ENCODE measurements at regions not wholly inside any gene's neighbourhood (a gene's known extent, or its start where the extent isn't known, plus 50 kb on each side); places are given as distances from the start of the nearest gene placed in this dataset.

DNA sequence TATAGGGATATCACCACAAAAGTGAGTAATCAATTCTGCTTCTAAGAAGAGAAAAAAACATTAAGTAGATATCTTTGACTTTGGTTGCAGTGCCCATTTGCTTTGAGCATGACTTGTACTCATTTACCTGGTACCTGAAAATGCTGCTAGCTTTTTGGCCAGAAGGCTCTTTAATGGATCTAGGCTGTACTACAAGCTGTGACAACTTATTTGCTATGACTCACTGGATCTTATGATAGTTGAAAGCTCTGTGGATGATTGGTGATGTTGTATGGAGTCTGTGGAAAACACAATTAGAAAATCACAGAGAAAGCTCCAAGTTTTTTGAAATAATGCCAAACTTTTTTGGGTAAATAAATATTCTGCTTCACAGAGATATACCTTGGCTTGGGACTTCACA is 960.9 kb upstream of the FBXO33 start:
- H3K4me1 ChIP-seq (ENCODE audit: control insufficient read depth in 1 of 2, insufficient read depth in 2 of 2, low read length in 2 of 2): no peaks in the 10 kb centered on the region
- Mint-ChIP-seq H3K4me1 (no peaks in the 10 kb centered on the region), H3K9me3 (peaks cover 0 to under 1% (median 0%) of the 10 kb centered on the region in 7 donors), H3K27me3 (ENCODE audit: low read depth in 3 of 3) (no peaks in the 10 kb centered on the region), H3K4me3 (no peak overlapping the region), H3K36me3 (no peaks in the 10 kb centered on the region), H3K27ac (no peak overlapping the region)
- no peak overlapping the region for H3K4me2 ChIP-seq (replicated peaks; ENCODE audit: extremely low read depth, low read length, poor library complexity, severe bottlenecking)
- no peak for DNase-seq
- intact Hi-C loops (cut with micrococcal nuclease): no loop called here
- H3K27me3 ChIP-seq (ENCODE audit: control insufficient read depth in 2 of 2, insufficient read depth in 2 of 2, low read length in 2 of 2): no peaks in the 10 kb centered on the region
- no peak overlapping the region for H2AFZ ChIP-seq (ENCODE audit: insufficient read depth, low read depth, low read length, poor library complexity, severe bottlenecking)
- H4K20me1 ChIP-seq (ENCODE audit: insufficient read depth, low read length): no peaks in the 10 kb centered on the region
- H3K27ac ChIP-seq (ENCODE audit: low read depth in 1 of 2, low read length in 2 of 2): no peak overlapping the region
- H3K36me3 ChIP-seq (replicated peaks in 1 of 2; ENCODE audit: control insufficient read depth in 1 of 2, insufficient read depth in 2 of 2, low read length in 2 of 2): no peaks in the 10 kb centered on the region
- H3K4me3 ChIP-seq (replicated peaks in 1 of 3; ENCODE audit: low read depth in 2 of 3, low read length in 3 of 3): no peak overlapping the region
- no peaks in the 10 kb centered on the region for H3K79me2 ChIP-seq (ENCODE audit: insufficient read depth, low read length)
- no peak overlapping the region for H3K9ac ChIP-seq (ENCODE audit: insufficient read depth, low read length, poor library complexity, severe bottlenecking)
- TF ChIP-seq, protein P1, sequence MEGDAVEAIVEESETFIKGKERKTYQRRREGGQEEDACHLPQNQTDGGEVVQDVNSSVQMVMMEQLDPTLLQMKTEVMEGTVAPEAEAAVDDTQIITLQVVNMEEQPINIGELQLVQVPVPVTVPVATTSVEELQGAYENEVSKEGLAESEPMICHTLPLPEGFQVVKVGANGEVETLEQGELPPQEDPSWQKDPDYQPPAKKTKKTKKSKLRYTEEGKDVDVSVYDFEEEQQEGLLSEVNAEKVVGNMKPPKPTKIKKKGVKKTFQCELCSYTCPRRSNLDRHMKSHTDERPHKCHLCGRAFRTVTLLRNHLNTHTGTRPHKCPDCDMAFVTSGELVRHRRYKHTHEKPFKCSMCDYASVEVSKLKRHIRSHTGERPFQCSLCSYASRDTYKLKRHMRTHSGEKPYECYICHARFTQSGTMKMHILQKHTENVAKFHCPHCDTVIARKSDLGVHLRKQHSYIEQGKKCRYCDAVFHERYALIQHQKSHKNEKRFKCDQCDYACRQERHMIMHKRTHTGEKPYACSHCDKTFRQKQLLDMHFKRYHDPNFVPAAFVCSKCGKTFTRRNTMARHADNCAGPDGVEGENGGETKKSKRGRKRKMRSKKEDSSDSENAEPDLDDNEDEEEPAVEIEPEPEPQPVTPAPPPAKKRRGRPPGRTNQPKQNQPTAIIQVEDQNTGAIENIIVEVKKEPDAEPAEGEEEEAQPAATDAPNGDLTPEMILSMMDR (IDR thresholded peaks at IDR 0.05): no peak
- no peaks in the 10 kb centered on the region for H3K9me3 ChIP-seq (replicated peaks in 1 of 2; ENCODE audit: control insufficient read depth in 1 of 2, insufficient read depth in 1 of 2, low read length in 2 of 2)

DNA sequence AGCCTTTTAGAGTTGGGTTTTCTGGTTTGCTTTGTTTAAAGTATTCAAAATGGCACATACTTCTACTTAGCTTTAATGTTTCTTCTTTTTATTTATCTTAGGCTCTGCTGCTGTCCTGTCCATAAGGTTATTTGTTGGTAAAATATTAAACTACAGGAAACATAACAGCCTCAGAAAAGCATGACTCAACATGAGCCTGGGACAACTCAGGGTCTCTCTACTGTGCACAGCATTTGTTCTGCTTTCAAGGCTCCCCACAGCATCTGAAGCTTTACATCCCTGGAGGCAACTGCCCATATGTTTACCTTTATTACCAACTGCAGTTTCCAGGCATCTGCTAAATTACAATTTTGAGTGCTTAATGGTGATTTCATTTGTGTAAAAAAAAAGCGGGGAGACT is 954.2 kb upstream of the FBXO33 start:
- peaks cover 0 to 1% (median 0%) of the 10 kb centered on the region in 3 donors for H3K27me3 Mint-ChIP-seq (ENCODE audit: low read depth in 3 of 3)
- no peak overlapping the region for H3K4me3 Mint-ChIP-seq
- H3K27ac Mint-ChIP-seq: no peak overlapping the region
- Histone ChIP-seq H3K4me1 (ENCODE audit: control insufficient read depth in 1 of 2, insufficient read depth in 2 of 2, low read length in 2 of 2) (no peaks in the 10 kb centered on the region), H4K20me1 (ENCODE audit: insufficient read depth, low read length) (no peaks in the 10 kb centered on the region), H3K79me2 (ENCODE audit: insufficient read depth, low read length) (no peaks in the 10 kb centered on the region), H3K27me3 (ENCODE audit: control insufficient read depth in 2 of 2, insufficient read depth in 2 of 2, low read length in 2 of 2) (no peaks in the 10 kb centered on the region), H3K9me3 (replicated peaks in 1 of 2; ENCODE audit: control insufficient read depth in 1 of 2, insufficient read depth in 1 of 2, low read length in 2 of 2) (no peaks in the 10 kb centered on the region), H3K27ac (ENCODE audit: low read depth in 1 of 2, low read length in 2 of 2) (no peak overlapping the region), H3K4me2 (replicated peaks; ENCODE audit: extremely low read depth, low read length, poor library complexity, severe bottlenecking) (no peak overlapping the region), H3K9ac (ENCODE audit: insufficient read depth, low read length, poor library complexity, severe bottlenecking) (no peak overlapping the region), H3K36me3 (replicated peaks in 1 of 2; ENCODE audit: control insufficient read depth in 1 of 2, insufficient read depth in 2 of 2, low read length in 2 of 2) (no peaks in the 10 kb centered on the region), H2AFZ (ENCODE audit: insufficient read depth, low read depth, low read length, poor library complexity, severe bottlenecking) (no peak overlapping the region), H3K4me3 (replicated peaks in 1 of 3; ENCODE audit: low read depth in 2 of 3, low read length in 3 of 3) (no peak overlapping the region)
- H3K36me3 Mint-ChIP-seq: no peaks in the 10 kb centered on the region
- TF ChIP-seq, protein P1 (IDR thresholded peaks at IDR 0.05): no peak
- intact Hi-C loops (cut with micrococcal nuclease): no loop called here
- peaks cover 0 to 11% (median 0%) of the 10 kb centered on the region in 7 donors for H3K9me3 Mint-ChIP-seq
- H3K4me1 Mint-ChIP-seq: no peaks in the 10 kb centered on the region
- no CpG with 5 or more reads among the region's 1 CpG for WGBS (ENCODE audit: insufficient coverage)
- no peak for DNase-seq
